GM21423 (cell line): ENCODE measurements at regions not wholly inside any gene's neighbourhood (a gene's known extent, or its start where the extent isn't known, plus 50 kb on each side); places are given as distances from the start of the nearest gene placed in this dataset.
"Not testable (repeated sequence)": the region's sequence is repeated elsewhere in the genome, so short reads cannot be mapped to it uniquely, and the experiment has no call there.

Source experiments
- ATAC-seq: cut with Tn5 transposase; IDR thresholded peaks from one replicate; pipeline ENCODE4 v1.9.1; 2021; ENCODE audit warnings: mild to moderate bottlenecking, moderate library complexity; ENCODE audit not compliant: unreplicated experiment

DNA sequence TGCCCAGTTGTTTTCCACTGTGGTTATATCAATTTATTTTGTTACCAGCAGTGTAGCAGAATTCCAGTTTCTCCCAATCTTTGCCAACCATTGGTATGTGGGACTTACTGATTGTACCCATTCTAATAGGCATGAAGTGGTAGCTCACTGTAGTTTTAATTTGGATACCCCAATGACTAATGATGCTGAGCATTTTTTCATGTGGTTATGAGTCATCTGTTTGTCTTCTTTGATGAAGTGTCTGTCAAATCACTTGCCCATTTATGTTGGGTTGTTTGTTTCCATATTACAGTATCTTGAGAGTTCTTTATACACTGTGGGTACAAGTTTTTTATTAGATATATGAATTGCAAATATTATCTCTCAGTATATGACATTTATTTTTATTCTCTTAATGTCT lies 644.3 kb downstream of the NR2F2 start:
- no peak for ATAC-seq

DNA sequence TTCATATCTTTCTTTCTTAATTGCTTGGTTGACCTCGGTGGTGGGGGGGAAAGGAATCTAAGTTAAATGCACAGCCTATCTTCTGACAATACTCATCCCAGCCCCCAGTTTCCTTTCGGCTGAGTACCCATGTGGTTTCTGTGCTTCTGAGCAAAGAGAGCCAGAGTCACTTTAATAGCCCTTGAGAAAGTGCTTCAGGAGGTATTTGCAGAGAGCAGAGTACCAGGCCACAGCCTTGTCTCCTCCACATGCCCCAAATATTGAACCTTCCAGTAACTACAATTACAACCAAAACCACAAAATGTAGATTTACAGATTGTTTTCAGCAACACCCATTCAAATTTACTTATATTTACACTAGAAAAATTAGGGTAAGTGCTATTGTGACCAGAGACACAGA lies 647.4 kb downstream of the NR2F2 start:
- no peak for ATAC-seq

DNA sequence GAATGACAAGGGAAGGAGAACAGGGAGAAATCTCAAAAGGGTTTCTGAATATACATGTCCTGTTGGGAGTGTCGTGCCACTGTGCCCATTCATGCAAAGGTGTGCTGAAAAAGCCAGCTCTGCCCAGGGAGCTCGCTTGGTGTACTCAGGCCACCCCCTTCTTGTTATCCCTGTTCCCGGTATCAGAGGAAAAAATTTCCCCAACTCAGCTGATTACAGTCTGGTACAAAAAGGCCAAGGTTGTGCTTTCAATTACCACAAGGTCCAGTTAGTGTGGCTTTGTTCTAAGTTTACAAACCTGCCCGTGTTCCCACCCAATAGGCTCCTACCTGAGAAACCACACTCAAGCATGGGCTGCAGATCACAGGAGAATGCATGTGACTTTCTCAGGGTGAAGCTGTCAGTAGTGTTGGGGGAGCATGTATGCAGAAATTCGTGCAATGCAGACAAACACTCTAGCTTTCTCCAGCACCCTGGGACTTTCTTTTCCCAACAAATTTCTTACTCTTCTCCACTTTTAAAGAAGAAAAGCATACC lies 648.5 kb downstream of the NR2F2 start:
- ATAC-seq, result no peak

DNA sequence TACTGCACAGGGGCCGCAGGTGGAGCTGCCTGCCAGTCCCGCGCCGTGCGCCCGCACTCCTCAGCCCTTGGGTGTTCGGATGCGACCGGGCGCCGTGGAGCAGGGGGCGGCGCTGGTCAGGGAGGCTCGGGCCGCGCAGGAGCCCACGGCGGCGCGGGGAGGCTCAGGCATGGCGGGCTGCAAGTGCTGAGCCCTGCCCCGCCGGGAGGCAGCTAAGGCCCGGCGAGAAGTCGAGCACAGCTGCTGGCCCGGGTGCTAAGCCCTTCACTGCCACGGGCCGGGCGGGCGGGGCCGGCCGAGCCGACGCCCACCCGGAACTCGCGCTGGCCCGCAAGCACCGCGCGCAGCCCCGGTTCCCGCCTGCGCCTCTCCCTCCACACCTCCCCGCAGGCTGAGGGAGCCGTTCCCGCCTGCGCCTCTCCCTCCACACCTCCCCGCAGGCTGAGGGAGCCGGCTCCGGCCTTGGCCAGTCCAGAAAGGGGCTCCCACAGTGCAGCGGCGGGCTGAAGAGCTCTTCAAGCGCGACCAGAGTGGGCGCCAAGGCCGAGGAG lies 653.7 kb downstream of the NR2F2 start:
- ATAC-seq, result not testable (repeated sequence)

DNA sequence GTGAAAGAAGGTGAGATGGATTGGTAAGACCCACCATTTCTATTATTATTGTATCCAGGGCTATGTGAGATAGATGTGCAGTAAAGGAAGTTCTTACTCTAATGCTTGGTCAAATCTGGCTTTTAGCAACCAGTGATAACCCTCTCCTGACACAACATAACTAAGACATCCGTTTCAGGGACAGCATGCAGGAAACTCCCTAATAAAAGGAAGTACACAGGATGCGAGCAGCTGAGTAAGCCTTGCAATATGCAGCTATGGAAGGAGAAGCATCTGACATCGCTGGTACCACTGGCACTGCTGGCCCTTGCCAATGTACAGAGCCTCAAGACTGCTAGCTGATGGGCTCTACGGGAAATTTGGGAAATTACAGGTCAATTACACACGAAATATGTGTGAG lies 662.3 kb downstream of the NR2F2 start:
- ATAC-seq, result no peak

DNA sequence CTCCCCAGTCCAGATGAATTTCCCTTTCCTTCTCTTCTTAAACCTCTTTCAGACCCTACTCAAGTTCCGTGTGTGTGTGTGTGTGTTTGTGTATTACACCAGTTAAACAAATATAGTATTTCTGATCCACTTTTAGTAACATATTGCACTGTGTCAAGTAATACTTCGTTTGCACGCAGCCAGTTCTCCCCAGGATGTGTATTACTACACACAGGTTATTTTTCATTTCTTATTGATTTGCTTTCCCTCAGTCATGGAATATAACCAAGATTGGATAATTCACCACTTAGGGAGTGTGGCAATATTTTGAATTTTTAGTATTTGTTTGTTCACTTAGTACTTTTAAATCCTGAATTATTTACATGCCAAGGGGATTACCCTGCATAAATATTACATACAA lies 667.0 kb downstream of the NR2F2 start:
- ATAC-seq, result no peak

DNA sequence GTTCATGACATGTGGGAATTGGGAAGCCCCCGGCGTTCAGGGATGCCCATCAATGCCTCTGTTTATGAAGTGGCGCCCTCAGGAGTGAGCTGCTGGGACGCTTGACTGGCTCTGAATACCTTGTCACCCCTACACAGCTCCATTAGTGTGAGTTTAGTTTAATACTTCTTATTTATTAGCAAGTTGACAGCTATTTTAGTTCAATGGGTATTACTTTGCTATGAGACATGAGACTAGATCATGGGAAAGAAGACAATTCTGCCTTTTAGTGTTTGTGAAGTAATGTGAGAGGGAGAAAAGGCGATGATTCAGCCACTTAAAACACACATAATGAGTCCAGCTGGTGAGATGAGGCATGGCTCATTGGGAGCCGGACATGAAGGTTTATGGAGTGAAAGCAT lies 678.5 kb downstream of the NR2F2 start:
- no peak for ATAC-seq

DNA sequence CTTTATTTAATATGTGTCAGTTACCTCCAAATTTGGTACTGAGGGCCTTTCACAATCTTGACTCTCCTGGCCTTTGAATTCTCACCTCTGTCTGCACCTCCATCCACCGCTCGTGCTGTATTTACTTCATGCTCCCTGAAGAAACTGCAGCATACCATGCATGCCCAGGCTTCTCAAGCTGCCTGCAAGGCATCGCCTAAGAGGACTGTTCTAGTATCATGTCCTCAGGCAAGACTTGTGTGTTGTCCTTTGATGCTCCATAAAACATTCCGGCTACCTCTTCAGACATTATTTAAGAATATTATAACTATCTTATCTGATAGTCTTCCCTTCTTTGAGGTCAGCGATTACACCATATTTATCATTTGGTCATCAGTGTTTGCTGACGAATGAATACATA lies 682.5 kb downstream of the NR2F2 start:
- ATAC-seq, result no peak

DNA sequence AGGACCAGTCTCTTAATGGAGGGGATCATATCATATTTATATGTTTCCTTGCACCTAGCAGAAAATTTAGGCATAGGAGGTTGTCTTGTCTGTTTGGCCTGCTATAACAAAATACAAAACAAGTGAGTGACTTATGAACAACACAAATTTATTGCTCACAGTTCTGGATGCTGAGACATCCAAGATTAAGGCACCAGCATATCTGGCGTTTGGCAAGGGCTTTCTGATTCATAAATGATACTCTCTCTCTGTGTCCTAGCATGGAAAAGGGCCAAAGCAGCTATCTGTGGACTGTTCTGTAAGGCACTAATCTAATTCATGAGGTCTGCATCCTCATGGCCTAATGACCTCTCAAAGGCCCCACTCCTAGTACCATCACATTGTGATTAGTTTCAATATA lies 683.0 kb downstream of the NR2F2 start:
- no peak for ATAC-seq

DNA sequence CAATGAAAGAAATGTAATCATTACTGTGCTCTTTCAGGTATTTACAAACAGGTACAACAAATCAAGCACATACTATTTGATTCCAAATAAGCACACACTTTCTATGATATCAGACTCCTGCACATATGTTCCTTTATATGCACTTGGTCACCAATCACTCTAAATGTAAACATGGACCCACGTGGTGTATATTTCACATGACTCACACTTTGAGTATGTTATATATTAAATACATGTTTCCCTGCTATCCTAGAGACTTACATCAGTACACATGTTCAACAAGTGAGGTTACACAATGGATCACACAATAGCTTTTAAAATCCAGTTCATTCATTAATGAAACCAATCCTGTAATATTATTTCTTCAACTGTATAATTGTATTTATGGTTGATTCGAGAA lies 683.5 kb downstream of the NR2F2 start:
- no peak for ATAC-seq

DNA sequence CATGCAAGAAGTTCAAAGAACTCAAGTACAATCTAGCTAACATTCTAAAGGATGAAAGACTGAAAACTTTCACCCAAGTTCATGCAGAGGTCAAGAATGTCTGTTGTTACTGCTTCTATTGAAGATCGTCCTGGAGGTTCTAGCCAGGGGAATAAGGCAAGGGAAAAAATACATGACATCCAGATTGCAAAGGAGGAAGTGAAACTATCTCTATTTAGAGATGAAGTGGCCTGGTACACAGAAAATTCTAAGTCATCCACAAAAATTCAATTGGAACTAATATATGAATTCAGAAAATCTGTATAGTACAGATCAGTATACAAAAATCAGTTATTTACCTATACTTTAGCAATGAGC lies 693.0 kb downstream of the NR2F2 start:
- ATAC-seq, result no peak

DNA sequence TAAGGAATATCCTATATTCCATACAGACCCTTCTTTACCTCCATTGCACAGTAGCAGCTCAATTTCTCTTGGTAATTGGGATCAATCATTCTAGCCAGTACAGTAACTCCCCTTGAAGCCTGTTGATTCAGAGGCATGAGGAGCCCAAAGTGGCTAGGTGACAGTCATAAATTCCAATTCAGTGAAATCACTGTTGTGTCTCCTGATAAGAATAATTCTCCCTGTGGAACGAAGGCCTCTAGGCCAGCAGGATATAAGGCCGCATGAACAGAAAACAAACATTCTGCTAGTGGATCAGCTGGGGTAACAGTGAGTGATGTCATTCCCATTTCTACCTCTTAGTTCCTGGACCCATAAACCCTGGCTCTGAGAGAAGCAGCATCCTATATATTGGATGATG lies 696.3 kb downstream of the NR2F2 start:
- no peak for ATAC-seq

DNA sequence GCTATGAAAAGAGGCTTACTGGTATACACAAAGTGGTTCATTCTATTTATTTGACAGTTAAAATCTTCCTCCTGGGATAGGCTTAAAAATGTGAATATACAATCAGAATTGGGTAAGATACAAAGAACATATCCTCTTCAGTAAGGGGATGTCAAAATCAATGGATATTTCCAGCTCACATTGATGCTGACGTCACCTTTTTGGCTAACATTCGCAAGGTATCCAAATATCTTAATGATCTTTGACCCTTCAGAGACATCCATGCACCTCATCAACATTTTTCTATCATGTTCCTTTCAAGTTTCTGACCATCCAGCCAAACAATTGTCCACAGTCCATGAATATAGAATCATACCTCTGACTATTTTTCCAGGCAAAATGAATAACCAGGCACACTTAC lies 697.3 kb downstream of the NR2F2 start:
- ATAC-seq, result no peak

DNA sequence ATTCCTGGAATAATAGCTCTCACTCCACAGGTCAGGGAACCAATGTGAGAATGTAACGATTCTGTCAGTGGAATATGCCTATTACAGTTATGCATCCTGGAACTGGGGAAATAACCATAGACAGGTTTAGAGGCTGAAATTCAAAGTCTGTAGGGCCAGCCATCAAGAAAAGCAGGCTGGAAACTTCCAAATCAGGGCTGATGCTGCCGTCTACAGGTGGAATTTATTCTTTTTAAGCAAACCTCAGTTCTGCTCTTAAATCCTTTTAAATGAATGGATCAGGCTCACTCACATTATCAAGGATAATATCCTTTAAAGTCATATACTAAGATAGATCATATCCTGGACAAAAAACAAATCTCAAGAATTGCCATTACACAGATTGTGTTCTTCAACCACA lies 699.8 kb downstream of the NR2F2 start:
- ATAC-seq, result no peak

DNA sequence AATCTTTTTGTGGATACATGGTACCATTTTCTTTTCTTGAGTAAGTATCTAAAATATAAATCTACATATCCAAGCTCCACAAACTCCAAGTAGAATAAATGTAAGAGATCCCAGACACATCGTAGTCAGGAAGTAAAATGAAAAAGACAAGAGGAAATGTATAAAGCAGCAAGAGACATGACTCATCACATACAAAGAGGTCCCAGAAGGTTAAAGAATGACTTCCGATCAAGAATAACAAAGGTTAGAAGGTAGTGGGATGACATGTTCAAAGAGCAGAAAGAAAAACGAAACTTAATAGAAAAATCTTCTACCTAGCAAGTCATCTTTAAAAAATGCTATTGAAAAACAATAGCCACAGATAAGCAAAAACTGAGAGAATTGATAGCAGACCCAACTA lies 705.8 kb downstream of the NR2F2 start:
- ATAC-seq, result no peak

DNA sequence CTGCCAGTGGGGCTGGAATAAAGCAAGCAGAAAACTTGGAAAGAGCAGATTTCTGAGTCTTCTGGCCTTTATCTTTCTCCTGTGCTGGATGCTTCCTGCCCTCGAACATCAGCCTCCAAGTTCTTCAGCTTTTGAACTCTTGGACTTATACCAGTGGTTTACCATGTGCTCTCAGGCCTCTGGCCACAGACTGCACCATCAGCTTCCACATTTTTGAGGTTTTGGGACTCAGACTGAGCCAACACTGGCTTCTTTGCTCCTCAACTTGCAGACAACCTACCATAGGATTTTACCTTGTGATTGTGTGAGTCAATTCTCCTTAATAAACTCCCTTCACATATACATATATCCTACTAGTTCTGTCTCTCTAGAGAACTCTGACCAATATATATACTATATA lies 706.6 kb downstream of the NR2F2 start:
- no peak for ATAC-seq

DNA sequence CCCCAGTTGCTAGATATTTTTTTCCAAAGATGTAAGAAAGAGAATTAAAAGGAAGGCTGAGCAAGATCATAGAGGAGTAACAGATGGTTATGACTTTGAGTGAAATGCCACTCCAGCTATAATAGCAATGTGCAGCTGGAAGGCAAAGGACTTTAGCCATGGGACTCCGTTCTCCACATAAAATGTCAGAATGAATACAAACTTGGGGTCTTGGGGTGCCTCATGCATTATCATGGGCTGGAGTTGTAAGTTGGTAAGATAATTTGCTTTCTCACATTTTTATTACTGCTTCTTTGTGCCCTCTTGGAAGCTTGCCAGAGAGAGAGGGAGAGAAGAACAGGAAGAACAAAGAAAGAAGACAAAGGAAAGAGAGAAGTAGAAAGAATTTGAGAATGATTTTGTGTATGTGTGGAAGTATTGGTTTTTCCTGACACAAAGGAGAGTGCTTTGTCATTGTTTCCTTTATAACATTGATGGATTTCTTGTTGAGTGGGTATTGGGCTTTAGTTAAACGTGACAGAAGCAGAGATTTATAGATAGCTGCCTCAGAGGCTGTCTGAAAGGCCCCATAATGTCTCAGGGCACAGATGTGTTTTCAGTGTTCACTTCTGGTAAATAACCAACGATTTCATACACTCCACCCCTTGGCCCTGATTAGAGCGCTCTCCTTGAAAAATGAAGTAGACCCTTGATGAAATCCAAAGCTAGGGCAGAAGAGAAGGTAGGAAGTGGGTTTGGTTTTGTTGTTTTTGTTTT lies 715.3 kb downstream of the NR2F2 start:
- ATAC-seq, result no peak

DNA sequence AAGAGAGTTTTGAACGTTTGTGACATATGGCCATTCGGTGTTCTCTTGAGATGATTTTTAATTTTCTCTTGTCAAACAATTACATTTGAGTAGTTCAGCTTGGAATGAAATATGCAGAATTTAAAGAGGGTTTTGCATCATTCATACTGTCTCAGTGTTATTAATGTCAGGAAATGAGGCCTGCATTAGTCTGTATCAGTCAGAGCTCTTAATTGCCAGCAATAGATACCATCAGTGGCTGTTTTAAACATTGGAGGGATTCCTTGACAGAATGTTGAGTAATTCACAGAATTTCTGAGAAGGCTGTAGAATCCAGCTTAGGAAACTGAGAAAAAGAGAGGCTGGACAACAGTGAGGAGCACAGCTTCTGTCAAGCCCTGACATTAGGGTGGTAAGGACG lies 722.0 kb downstream of the NR2F2 start:
- no peak for ATAC-seq

DNA sequence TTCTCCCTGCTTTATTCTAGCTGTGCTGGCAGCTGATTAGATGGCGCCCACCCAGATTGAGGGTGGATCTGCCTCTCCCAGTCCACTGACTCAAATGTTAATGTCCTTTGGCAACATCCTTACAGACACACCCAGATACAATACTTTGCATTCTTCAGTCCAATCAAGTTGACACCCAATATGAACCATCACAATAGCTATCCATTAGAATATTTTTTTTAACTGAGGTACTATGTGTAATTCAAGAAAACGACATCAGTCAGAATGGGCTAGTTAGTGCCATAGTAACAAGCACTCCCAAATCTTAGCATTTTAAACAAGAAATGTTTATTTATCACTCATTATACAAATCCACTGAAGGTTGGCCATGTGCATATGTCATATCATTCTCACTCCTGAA lies 723.1 kb downstream of the NR2F2 start:
- no peak for ATAC-seq

DNA sequence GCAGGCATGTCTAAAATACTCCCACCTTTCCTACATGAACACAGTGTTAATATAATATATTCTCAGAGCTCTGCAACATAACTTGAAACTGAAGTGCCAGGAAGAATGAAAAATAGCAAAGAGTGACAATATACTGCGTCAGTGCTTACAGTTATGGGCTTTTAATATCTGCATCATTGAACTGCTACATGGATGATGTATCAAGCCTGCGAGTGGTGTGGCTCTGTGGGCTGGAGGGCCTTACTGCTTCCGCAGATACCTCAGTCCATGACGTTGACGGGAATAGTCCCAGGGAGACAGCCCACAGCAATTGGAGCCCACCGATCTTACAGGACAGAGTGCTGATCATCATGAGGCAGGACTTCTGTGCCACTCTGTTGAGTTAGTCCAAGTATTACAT lies 727.0 kb downstream of the NR2F2 start:
- no peak for ATAC-seq

DNA sequence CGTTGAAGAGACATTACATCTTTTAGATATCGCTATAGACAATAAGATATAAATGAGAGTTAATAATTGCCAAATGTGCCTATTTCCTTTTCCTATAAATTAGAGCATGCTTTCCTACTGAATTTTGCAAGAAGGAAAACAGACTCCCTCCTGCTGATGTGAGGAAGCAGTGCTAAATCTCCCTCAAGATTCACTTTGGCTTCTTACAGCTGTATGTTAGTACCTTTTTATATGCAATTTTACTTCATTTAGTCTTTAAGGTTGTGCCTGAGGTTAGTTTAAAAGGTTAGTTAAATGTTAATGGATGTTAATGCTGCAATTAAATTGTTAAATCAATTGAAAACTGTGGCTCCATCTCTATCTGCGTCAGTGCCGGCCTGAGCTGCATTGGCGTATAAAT lies 728.8 kb downstream of the NR2F2 start:
- no peak for ATAC-seq

DNA sequence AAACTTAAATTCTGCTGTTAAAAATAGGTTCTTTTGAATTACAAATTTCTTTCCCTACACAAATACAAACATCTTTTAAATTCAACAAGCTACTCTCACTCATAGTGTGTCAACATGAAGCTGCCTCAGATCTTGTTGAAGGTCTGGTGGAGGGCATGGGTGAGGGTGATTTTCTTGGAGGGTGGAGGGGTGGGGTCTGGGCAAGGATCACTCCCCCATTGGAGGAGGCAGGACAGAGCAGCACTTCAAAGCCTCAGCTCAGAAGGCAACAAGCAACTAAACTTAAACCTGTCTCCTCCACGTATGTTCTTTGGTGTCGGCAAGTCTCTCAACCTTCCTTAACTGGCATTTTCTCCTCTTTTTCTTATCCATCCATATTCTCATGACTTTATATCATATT lies 730.9 kb downstream of the NR2F2 start:
- ATAC-seq, result no peak

DNA sequence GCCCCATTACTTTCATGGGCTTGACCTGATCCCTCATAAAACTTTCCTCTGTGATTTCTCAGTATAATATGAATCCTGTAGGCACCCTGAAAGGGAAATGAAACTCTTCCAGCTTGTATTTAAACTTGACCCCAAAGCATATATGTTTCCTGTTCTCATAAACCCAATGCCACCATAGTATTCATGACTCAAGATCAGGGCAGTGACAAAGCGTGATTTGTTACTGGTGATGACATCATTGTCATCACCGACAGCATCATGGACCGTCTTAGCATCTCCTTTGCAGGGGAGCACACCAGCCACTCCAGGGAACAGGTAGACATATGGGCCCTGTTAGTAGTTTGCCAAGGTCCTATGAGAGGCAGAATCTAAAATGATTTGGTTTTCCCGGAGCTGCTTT lies 741.2 kb downstream of the NR2F2 start:
- no peak for ATAC-seq
